HG02870 (cell line): ENCODE measurements at regions not wholly inside any gene's neighbourhood (a gene's known extent, or its start where the extent isn't known, plus 50 kb on each side); places are given as distances from the start of the nearest gene placed in this dataset.

ENCODE experiments used
- ATAC-seq: cut with Tn5 transposase; IDR thresholded peaks from one replicate; pipeline ENCODE4 v1.9.1; 2021; ENCODE audit warnings: mild to moderate bottlenecking, moderate library complexity; ENCODE audit not compliant: unreplicated experiment

- ATAC-seq = no peak
Observed at GRCh38 chr7:131274986-131275385, 52.7 kb upstream of the MKLN1 start.

- no peak for ATAC-seq
Observed at GRCh38 chr7:131276190-131276589, 51.5 kb upstream of the MKLN1 start.

DNA sequence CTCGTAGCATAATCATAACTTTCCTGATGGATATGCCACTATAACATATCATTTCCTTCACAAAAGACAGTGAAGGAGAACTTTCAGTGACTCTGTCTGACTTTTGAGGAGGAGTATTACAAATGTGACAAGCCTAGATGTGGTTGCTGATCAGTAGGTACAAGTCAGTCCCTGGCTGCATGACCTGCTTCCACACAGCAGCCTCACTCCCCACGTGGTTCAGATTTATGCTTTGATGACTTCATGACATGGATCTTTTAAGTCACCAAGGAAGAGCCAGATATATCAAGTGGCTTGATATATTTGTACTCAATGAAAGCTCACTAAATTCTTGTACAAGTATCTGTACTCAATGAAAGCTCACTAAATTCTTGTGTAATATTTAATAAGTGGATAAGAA is 50.9 kb upstream of the MKLN1 start:
- ATAC-seq = no peak
